WI38 (cell line): ENCODE measurements at regions not wholly inside any gene's neighbourhood (a gene's known extent, or its start where the extent isn't known, plus 50 kb on each side); places are given as distances from the start of the nearest gene placed in this dataset.
"Not testable (repeated sequence)": the region's sequence is repeated elsewhere in the genome, so short reads cannot be mapped to it uniquely, and the experiment has no call there.

Source experiments
- H3K4me3 ChIP-seq: 2 replicates; pipeline ENCODE4 v1.5.1; 2011; ENCODE audit warnings: low read depth, mild to moderate bottlenecking, control low read depth, low read length
- CTCF ChIP-seq: IDR thresholded peaks from 2 replicates; pipeline ENCODE4 v1.5.1; 2012; ENCODE audit warnings: low read depth, mild to moderate bottlenecking, control low read depth, low read length

GRCh38 chr2:122081751-122082150, 326.3 kb downstream of the TSN start:
- no peak for TF ChIP-seq CTCF
- no peak overlapping the region for H3K4me3 ChIP-seq

- TF ChIP-seq CTCF = no peak
- H3K4me3 ChIP-seq = no peak overlapping the region
Measured at GRCh38 chr2:122083256-122084048, 328.0 kb downstream of the TSN start.

GRCh38 chr2:122085672-122086071, 330.2 kb downstream of the TSN start:
- H3K4me3 ChIP-seq = not testable (repeated sequence)

- no peak for TF ChIP-seq CTCF
- H3K4me3 ChIP-seq = no peak overlapping the region
Measured at GRCh38 chr2:122094557-122094956, 339.1 kb downstream of the TSN start.

- no peak for TF ChIP-seq CTCF
Measured at GRCh38 chr2:122096761-122097160, 341.3 kb downstream of the TSN start.

GRCh38 chr2:122098306-122098705, 342.9 kb downstream of the TSN start:
- H3K4me3 ChIP-seq = no peak overlapping the region
- no peak for TF ChIP-seq CTCF

More at GRCh38 chr2:122096761-122097160, 341.3 kb downstream of the TSN start:
- H3K4me3 ChIP-seq = no peak overlapping the region

- no peak for TF ChIP-seq CTCF
- H3K4me3 ChIP-seq = no peak overlapping the region
Measured at GRCh38 chr2:122100346-122100745, 344.9 kb downstream of the TSN start.

- no peak for TF ChIP-seq CTCF
- no peak overlapping the region for H3K4me3 ChIP-seq
Measured at GRCh38 chr2:122100756-122101155, 345.3 kb downstream of the TSN start.
